ENCODE measurements at regions not wholly inside any gene's neighbourhood (a gene's known extent, or its start where the extent isn't known, plus 50 kb on each side); places are given as distances from the start of the nearest gene placed in this dataset.

DNA sequence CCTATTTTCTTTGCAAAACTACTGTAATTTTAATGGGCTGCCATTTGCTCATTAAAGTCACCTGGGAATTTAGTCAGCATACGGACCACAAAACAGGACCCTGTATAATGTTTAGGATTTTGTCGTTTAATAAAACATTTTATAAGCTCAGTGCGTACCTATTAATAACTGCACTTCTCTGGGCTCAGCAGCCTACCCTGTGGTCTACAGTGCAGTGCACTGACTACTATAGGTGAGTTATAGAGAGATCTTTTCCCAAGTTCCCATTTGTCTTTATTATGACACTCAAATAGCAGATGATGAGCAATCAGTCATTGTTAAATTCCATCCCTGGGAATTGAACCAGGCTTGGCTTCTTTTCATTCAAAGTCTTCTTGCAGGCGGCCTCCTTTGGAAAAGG is 433.4 kb upstream of the NFE2L3 start:
- TF ChIP-seq, protein P1, sequence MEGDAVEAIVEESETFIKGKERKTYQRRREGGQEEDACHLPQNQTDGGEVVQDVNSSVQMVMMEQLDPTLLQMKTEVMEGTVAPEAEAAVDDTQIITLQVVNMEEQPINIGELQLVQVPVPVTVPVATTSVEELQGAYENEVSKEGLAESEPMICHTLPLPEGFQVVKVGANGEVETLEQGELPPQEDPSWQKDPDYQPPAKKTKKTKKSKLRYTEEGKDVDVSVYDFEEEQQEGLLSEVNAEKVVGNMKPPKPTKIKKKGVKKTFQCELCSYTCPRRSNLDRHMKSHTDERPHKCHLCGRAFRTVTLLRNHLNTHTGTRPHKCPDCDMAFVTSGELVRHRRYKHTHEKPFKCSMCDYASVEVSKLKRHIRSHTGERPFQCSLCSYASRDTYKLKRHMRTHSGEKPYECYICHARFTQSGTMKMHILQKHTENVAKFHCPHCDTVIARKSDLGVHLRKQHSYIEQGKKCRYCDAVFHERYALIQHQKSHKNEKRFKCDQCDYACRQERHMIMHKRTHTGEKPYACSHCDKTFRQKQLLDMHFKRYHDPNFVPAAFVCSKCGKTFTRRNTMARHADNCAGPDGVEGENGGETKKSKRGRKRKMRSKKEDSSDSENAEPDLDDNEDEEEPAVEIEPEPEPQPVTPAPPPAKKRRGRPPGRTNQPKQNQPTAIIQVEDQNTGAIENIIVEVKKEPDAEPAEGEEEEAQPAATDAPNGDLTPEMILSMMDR (IDR thresholded peaks at IDR 0.05), result no peak
- no peak for TF ChIP-seq POLR2A (IDR thresholded peaks at IDR 0.05)
